ENCODE measurements at regions not wholly inside any gene's neighbourhood (a gene's known extent, or its start where the extent isn't known, plus 50 kb on each side); places are given as distances from the start of the nearest gene placed in this dataset.

DNA sequence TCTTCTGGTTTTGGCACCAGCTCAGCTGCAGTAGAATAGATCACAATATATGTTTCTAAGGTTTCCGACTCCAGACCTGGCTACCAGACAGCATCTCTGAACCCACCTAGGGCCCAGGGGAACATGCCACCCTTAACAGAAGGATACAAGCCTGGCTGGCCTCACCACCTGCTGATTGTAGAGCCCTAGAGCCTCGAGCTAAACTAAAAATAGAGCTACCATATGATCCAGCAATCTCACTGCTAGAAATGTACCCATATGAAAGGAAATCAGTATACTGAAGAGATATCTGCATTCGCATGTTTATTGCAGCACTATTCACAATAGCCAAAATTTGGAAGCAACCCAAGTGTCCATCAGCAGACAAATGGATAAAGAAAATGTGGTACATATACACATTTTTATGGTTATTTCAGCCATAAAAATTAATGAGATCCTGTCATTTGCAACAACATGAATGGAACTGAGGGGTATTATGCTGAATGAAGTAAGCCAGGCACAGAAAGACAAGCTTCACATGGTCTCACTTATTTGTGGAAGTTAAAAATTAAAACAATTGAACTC, 242.4 kb upstream of the SLC39A10 start:
- no peak overlapping the region for H3K4me3 ChIP-seq (ENCODE audit: low read depth, low read length)
- DNase-seq (ENCODE audit: low read depth) = no peak
- TF ChIP-seq, protein P1, sequence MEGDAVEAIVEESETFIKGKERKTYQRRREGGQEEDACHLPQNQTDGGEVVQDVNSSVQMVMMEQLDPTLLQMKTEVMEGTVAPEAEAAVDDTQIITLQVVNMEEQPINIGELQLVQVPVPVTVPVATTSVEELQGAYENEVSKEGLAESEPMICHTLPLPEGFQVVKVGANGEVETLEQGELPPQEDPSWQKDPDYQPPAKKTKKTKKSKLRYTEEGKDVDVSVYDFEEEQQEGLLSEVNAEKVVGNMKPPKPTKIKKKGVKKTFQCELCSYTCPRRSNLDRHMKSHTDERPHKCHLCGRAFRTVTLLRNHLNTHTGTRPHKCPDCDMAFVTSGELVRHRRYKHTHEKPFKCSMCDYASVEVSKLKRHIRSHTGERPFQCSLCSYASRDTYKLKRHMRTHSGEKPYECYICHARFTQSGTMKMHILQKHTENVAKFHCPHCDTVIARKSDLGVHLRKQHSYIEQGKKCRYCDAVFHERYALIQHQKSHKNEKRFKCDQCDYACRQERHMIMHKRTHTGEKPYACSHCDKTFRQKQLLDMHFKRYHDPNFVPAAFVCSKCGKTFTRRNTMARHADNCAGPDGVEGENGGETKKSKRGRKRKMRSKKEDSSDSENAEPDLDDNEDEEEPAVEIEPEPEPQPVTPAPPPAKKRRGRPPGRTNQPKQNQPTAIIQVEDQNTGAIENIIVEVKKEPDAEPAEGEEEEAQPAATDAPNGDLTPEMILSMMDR (conservative IDR thresholded peaks at IDR 0.05; ENCODE audit: low read depth, low read length) = no peak

DNA sequence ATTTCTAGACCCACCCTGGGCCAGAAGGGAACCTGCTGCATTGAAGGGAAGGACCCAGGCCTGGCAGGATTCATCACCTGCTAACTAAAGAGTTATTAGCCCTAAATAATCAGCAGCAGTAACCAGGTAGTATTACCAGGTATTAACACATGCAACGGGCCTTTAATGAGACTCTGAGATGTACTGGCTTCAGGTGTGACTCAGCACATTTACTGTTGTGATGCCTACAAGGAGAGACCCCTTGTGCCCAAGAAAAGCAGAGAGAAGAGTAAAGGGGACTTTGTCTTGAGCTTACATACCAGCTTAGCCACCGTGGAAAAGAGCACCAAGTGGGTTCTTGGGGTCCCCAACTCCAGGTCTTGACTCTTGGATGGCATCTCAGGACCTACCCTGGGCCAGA, 243.1 kb upstream of the SLC39A10 start:
- no peak overlapping the region for H3K4me3 ChIP-seq (ENCODE audit: low read depth, low read length)
- no peak for DNase-seq (ENCODE audit: low read depth)
- TF ChIP-seq, protein P1 (conservative IDR thresholded peaks at IDR 0.05; ENCODE audit: low read depth, low read length) = no peak

DNA sequence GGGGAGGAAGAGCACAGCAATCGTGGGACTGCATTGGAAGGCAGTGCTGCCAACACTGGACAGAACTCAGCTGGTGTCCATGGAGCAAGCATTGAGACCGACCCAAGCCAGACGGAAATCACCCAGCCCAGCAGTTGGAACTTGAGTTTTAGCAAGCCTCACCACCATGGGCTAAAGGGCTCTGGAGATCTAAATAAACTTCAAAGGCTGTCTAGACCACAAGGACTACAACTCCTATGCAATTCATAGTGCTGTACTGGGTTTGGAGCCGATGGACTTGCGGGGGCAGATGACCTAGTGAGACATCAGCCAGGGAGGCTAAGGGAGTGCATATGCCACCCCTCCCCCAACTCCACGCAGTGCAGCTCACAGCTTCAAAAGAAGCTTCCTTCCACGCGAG, 243.6 kb upstream of the SLC39A10 start:
- TF ChIP-seq, protein P1 (conservative IDR thresholded peaks at IDR 0.05; ENCODE audit: low read depth, low read length) = no peak
- peak; percentile 20 for DNase-seq (ENCODE audit: low read depth)
- H3K4me3 ChIP-seq (ENCODE audit: low read depth, low read length) = no peak overlapping the region

DNA sequence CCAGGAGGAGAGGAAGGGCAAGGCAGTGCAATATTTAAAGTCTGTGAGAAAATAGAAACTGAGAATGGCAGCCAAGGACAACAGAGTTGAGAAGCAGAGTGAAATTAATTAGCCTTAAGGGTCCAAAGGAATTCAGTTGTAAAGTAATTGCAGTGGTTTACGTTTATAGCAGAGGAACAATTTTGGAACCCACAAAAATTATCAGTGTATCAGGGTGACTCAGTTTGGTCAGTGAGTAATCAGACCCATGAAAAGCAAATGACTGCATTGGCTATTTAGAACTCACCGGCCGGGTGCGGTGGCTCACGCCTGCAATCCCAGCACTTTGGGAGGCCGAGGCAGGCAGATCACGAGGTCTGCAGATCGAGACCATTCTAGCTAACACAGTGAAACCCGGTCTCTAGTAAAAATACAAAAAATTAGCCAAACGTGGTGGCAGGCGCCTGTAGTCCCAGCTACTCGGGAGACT, 245.8 kb upstream of the SLC39A10 start:
- TF ChIP-seq, protein P1 (conservative IDR thresholded peaks at IDR 0.05; ENCODE audit: low read depth, low read length) = no peak
- DNase-seq (ENCODE audit: low read depth) = no peak
- no peak overlapping the region for H3K4me3 ChIP-seq (ENCODE audit: low read depth, low read length)

DNA sequence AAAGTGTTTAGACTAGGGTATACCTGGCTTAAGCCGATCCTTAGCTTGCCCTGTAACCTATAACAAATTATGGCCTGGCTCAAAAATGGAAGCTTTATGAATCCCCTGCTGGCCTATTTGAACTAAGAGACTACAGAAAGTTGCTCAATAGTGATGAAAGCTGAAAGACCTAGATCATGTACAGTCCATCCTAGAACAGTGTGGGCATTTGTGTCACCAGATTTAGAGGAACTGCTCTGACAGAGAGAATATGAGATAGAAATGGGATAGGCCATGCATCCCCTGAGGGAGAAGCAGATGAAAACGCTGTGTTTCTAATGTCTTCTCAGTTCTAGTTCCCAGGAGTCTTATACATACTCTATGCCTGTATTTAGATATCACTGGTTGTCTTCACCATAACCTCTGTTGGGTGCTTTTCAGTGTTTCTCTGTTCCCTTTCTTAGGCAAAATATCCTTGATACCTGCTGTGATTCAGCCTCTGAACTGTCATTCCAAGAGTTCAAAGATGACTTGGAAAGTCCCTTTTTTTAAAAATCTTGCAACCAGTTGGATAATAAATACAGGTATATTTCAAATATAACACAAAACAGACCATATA, 246.9 kb upstream of the SLC39A10 start:
- no peak for DNase-seq (ENCODE audit: low read depth)
- TF ChIP-seq, protein P1 (conservative IDR thresholded peaks at IDR 0.05; ENCODE audit: low read depth, low read length) = no peak
- H3K4me3 ChIP-seq (ENCODE audit: low read depth, low read length) = no peak overlapping the region

DNA sequence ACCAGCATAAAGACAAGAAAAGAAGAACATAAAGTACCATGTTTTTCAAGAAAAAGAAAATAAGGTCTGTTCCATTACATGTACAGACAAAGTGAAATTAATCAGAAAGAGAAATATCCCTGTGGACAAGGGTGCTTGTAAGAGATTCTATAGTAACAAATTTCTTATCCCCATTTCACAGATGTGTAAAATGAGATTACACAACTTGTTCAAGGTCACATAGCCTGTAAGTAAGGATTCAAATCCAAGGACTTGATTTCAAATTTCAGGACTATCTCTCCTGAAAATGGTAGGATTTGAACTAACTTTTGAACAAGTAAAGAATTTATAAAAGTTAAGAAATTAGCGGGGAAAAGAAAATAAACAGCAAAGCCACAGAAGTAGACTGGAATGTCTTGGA, 248.2 kb upstream of the SLC39A10 start:
- TF ChIP-seq, protein P1 (conservative IDR thresholded peaks at IDR 0.05; ENCODE audit: low read depth, low read length) = no peak
- DNase-seq (ENCODE audit: low read depth) = no peak
- H3K4me3 ChIP-seq (ENCODE audit: low read depth, low read length) = no peak overlapping the region

DNA sequence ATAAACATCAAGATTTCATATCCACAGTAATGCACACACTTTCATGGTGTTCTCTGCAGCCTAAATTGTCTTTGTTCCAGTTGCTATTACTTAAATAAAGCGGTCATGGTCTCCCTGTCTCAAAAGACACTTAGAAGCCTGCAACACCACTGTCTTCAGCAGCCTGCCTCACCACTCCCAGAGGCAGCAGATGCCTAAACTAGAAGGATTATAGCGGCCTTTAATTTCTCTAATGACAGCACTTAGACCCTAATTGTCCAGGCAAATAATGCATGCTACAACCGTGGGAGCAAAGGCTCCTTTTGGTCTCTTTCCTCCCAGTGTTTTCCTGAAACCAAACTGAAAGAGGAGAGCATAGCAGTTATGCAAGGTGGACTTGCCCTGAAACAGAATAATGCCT, 248.8 kb upstream of the SLC39A10 start:
- H3K4me3 ChIP-seq (ENCODE audit: low read depth, low read length) = no peak overlapping the region
- TF ChIP-seq, protein P1 (conservative IDR thresholded peaks at IDR 0.05; ENCODE audit: low read depth, low read length) = no peak
- DNase-seq (ENCODE audit: low read depth) = no peak

Data from choroid plexus epithelial cell (primary cell).